A172 (cell line): ENCODE measurements at regions not wholly inside any gene's neighbourhood (a gene's known extent, or its start where the extent isn't known, plus 50 kb on each side); places are given as distances from the start of the nearest gene placed in this dataset.

Experiments used
- DNase-seq: peaks from one replicate; pipeline ENCODE4 v3.0.0-alpha.2; 2015; ENCODE audit warnings: low spot score

DNA sequence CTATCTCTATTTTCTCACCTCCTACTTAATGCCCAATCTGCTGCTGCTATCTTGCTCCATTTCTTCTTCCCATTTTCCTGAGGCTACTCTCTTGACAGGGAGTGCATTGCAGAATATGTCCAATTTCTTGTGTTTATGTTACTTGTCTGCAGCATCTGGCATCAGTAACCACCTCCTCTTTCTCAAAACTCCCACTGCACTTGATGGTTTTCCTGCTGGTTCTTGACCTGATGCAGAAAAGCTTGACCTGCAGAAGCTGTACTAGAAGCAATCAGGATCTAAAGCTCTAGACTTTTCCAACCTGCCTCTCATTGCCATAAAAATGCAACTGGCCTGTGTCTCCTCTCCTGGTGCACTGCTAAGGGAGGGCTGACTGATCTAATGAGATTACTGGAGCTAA, 287.8 kb downstream of the ZEB1 start:
- DNase-seq, result no peak

DNA sequence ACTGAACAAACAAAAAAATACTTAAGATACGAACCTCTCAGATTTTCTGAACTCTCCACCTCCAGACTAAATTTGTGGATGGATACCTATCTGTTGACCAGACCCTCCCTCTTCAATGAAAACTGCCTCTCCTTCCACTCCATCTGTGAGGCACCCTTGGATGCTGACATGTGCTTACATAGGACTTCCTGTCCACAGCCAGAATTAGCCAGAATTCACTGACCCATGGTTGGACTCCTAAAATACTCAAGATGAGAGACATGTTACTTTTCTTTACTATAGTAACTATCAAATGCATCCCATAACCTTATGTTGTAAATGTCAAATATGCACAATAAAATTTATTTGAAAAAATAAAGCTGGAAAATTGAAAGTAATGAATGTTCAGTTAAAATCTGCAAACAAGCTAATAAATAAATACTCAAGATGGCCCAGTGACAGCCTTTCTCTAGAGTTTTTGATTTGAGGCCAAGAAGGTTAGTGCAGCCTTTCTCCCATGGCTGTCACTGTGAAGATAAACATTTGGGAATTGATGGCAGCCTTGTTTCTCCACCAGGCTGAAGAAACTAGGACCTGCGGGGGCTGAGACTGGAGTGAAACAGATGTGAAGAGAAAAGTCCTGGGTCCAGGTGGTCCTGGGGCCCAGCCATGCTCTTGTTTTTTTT, 287.0 kb downstream of the ZEB1 start:
- peak; percentile 14 for DNase-seq

DNA sequence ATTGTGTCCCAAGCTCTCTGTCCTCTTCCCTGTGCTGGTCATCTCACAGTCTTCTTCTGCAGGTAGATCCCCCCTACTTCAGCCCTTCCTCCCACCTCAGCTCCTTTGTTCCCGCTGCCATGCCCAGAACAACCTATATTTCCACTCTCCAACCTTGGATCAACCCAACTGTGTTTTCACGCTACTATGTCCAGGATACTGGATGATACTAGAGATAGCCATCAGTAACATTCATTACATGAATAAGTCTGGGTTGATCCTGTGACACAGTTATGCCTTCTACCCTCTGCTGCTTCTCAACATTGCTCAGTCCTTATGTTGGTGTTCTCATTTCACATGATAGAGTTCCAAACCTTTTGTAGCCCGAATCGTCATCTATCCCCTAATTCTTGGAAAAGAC, 286.4 kb downstream of the ZEB1 start:
- DNase-seq, result no peak

DNA sequence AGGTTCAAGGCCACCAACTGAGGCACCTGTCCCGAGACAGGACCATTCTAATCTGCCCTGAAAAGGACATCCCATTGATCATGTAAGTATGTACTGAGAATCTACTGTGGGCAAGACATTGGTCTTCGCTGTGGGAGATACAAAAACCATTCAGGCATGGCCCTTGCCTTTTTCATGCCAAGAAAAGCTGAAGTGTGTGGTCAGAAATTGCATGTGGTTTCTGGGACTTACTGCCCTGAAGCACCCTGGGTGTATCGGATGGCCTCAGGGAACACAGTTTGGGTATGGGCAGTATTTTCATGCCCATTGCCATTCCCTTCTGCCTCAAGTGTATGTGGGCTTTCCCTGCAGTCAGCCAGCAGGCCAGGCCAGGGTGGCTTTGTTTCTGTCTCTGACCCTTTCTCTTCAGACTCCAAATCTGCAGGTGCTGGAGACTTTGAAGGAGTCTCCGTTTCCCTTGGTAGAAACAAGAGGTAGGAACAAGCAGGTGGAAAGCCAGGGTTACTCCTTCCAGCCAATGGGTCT, 285.7 kb downstream of the ZEB1 start:
- no peak for DNase-seq

DNA sequence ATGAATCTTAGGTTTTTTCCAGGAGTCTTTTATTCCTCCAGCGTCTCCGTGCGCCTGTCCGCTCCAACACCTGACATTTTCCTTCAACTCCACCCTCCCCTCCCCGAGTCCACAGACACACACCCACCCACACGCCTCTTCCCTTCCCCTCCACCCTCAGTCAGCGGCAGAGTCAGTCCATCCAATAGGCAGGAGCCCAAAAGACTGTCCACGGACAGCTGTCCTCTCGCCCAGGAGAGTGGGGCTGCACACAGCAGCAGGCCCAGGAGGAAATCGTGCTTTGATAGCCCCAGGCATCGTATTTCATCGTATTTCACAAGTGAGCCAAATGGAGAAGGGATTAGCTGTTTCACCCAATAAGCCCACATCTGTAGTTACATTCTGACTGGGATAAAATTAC, 285.1 kb downstream of the ZEB1 start:
- DNase-seq, result peak; percentile 16

DNA sequence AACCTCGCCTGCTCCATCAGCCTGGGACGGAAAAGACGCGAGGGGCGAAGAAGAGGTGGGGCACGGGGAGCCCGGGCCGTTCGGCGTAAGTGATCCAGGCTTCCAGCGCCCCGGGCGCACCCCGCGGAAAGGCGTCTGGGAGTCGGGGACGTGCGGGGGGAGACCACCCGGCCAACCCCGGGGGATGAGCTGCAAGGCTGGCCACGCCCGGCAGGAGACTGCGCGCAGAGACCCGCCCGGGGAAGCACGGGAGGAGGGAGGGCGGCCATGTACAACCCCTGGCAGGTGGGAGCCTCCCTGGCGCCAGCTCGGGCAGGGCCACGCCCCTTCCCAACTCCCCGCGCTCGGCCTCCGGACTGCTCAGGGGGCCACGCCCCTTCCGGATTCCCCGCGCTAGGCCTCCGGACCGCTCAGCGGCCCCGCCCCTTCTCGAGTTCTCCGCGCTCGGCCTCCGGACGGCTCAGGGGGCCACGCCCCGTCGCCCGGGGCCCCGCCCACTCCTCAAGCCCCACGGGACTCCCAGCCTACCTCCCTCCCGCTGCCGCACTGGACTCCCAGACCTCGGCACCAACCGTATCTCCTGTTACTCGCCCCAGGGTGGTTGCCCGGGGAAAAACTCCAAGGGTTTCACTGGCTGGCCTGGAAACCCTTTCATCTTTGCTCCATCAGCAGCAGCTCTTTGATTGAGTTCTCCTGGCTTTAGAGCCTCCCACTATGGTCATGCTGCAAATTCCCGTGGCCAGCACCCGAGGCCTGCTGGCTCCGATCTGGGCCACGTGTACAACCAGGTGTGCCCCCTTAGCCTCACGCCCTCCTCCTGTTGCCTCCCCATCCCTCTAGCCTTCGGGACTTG, 284.4 kb downstream of the ZEB1 start:
- peak; percentile 95 for DNase-seq

DNA sequence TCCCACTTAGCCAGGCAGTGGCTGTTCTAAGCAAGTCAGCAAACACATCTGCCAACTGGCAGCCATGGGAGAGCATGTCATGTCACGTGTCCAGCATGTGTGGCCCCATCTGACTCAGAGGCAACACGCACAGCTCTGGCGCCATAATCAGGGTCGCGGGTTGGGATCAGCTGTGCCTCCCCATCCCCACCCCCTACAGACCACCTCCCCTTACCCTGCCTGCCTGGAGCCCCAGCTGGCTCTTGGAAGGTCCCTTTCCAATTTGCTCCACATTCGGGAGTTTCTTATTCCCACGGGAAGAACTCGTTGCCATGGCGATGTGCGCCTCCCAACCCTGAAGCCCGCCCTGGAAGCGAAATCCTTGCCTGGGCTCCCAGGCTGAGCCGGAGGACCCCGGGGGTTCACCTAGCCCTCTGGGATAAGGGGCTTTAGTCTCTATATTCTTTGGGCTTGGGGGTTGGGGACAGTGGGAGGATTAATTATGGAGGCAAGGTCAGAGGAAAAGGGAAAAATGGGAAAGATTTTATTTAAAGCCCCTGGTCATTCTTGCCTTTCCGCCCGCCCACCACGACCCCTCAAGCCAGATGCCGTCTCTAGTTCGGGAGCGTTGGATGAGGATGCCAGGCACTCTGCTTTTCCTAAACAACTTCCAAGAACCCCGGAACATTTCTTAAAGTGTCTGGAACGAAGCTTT, 283.7 kb downstream of the ZEB1 start:
- peak; percentile 33 for DNase-seq

DNA sequence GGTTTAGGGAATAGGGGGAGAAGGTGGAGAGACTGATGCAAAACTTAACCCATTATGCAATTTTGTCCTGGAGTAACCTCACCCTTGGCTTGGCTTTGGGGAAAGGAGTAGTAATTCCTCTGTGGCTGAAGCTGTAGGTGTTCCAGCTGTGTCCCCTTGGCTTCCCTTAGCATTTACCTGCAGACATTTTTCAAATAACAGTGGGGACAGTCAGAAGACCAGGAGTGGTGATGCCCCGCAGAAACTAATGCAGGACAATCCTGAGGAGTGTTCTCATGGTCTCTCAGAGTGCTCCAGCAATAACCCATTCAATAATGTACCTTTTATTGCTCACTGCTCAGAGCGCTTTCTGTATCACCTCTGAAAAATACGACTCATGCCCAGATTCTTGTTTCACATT, 282.1 kb downstream of the ZEB1 start:
- DNase-seq, result no peak

DNA sequence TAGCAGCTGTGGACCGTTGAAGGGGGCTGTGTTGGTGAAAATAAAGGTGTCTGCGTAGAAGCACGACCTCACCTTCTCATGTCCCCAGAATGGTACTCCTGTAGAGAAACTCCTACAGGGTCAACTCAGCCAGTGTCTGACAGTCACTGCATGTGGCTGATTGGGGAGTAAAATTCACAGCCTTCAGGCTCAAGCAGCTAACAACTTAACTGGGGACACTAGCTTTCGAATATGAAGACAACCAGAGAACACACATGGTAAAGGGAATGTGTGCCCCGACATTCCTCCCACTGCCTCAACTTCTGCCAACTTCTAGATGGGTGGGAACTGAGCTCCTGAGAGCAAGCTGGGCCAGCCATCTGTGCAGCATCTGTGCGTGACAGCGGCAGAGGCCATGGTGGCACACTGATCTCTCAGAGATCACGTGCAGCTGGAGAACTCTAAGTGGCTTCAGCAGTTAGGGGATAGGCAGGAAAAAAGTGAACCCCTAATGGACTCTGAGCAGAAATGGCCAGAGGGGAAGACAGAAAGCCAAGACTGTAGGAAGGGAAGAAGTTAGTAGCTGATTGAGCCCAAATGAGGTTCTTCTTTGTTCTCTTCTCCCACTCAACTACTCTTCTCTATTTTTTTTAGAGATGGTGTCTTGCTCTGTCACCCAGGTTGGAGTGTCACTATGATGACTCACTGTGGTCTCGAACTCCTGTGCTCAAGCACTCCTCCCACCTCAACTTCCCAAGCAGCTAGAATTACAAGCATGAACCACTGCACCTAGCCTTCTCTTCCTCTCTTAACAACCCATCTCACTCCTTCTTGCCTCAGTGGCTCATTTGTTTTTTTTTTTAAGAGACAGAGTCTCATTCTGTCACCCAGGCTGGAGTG, 280.8 kb downstream of the ZEB1 start:
- DNase-seq, result peak; percentile 20

DNA sequence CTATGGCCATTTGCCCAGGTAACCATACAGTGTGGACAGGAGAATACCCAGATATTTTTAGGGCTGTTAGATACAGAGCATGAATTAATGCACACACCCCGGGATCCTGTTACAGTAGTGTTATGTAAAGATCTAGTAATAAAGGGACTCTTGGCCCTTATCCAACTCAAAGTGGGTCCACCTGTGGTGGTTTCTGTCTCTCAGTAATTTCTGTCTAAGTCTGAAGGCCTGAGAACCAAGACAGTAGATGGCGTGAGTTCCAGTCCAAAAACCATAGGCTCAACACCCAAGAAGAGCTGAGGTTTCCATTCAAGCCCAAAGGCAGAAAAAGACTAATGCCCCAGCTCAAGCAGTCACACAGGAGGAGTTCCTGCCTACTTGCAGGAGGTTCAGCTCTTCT, 277.7 kb downstream of the ZEB1 start:
- no peak for DNase-seq

DNA sequence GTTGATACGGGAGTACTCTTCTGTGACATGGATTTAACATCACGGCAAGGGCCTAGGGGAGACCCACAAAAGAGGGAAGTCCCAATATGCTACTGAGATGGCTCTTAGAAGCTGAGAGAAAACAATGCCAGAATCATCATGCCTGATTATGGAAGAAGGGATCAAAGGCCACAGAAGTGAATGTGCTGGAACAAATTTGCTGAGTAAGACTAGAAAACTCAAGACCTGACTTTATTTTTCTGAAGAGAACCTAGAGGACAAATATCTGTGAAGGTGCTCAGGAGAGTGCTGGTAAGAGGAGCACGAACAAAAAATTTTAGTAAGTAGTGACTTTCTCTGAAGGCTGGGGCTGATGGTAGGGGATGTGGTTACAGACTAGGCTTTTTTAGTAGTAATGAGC, 277.0 kb downstream of the ZEB1 start:
- no peak for DNase-seq

DNA sequence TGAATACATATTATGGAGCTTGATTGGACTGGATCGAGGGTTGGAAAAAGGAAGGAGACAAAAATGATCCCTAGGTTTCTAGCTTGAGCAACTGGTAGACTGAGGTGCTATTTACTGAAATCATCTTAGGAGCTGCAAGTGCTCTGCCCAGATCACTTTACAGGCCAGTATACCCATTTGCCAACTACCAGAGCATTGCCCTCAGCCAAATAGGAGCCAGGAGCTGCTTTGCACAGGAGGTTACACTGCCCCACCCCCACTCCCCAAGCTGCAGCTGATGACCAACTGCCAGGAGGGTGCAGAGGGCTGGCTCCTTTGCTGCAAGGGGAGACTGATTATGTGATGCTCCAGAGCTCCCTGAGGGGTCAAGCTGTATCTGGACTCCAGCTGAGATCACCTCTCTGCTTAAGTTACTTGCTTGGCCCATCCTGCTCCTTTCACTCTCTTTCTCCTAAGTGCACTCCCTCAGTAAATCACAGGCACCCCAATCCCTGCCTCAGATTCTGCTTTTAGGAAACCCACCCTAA, 275.4 kb downstream of the ZEB1 start:
- no peak for DNase-seq

DNA sequence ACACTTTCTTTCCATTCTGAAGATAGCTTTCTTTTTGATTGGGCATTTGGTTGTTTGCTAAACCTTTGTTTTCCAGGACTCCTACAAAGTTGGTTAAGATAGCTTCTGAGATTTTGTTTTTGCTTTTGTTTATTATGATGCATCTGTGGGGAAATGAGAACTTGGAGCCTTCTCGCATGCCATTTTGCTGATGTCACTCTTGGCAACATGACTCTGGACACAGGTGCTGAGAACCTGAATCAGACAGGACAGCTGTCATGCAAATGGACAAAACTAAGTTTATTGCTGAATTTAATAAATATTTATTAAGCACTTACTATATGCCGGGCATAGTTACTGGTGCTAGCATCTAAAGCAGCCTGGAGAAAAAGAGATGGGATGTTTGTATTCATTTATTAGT, 274.1 kb downstream of the ZEB1 start:
- no peak for DNase-seq

DNA sequence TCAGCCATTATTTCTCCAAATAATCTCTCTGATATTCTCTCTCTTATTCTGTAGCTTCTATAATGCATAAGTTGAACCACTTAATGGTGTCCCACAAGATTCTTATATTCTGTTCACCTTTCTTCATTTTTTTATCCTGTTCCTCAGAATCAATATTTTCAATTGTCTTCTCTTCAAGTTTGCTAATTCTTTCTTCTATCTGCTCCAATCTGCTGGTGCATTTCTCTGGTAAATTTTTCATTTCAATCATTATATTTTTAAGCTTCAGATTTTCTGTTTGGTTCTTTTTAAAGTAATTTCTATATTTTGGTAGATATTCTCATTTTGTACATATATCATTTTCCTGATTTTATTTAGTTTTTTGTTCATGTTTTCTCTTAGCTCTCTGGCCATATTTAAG, 272.6 kb downstream of the ZEB1 start:
- DNase-seq, result no peak

DNA sequence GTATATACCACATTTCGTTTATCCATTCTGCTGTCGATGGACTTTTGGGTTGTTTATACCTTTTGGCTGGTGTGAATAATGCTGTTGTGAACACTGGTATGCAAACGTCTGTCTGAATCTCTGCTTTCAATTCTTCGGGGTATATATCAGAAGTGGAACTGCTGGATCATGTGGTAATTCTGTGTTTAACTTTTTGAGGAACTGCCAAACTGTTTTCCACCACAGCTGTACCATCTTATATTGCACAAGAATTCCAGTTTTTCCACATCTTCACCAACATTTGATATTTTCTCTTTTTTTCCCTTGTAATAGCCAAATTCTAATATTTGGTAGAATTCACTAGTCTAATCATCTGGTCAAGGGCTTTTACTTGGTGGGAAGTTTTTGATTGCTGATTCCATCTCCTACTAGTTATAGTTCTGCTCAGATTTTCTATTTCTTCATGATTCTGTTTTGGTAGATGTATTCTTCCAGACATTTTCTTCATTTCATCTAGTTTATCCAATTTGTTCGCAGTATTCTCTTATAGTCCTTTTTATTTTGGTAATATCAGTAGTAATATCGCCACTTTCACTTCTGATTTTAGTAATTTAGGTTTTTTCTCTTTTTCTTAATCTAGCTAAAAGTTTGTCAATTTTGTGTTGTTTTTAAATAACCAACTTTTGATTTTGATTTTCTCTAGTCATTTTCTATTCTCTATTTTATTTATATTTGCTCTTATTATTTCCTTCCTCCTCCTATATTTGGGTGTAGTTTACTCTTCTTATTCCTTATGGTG, 271.2 kb downstream of the ZEB1 start:
- no peak for DNase-seq

DNA sequence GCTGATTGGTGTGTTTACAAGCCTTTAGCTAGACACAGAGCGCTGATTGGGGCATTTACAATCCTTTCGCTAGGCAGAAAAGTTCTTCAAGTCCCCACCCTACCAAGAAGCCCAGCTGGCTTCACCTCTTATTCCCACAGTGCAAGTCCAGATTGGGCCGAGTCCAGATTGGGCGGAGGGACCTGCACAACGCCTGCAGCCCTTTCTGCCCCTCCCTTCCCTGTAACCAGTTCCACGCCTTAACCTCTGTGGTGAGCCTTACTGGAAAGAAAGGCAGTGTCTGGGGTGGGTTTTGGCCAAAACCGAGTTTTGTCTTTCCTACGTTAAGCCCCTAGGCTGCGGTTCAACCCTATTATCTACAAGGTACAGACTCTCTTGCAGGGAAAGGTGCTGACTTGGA, 268.7 kb downstream of the ZEB1 start:
- DNase-seq, result no peak

DNA sequence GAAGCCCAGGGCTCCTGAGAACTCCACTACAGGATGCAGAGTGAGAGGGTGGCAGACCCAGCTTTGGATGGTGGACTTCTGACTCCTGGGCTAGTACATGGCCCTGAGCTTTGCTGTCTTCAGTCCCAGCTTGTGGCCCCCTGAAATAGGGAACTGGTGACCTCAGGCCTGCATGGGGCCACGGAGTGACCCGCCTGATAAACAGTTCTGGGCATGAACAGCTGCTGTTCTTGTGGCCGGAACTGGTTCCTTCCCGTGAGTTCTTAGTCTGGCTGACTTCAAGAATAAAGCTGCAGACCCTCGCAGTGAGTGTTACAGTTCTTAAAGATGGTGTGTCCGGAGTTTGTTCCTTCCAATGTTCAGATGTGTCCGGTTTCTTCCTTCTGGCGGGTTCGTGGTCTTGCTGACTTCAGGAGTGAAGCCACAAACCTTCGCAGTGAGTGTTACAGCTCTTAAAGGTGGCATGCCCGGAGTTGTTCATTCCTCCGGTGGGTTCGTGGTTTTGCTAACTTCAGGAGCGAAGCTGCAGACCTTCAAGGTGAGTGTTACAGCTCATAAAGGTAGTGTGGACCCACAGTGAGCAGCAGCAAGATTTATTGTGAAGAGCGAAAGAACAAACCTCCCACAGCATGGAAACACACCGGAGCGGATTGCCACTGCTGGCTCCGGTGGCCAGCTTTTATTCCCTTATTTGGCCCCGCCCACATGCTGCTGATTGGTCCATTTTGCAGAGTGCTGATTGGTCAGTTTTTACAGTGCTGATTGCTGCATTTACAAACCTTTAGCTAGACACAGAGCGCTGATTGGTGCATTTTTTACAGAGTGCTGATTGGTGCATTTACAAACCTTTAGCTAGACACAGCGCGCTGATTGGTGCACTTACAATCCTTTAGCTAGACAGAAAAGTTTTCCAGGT, 268.0 kb downstream of the ZEB1 start:
- DNase-seq, result no peak

DNA sequence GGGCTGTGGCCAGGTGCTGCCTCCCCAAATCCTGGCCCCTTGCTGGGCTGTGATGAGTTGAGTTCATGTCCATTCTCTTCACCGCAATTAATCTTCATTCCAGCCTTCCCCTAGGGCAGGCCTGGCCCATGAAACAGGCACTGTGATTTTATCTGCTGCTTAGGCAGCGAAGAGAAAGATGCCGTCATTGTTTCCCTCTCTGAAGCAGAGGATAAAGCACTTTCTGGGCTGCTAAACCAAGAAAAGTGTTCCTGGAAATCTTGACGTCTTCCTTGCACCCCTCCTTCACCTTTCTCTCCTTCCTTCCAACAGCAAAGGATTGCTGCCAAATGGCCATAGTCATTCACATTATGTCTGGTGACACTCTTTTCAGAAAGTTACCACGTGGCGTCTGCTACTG, 265.9 kb downstream of the ZEB1 start:
- no peak for DNase-seq

DNA sequence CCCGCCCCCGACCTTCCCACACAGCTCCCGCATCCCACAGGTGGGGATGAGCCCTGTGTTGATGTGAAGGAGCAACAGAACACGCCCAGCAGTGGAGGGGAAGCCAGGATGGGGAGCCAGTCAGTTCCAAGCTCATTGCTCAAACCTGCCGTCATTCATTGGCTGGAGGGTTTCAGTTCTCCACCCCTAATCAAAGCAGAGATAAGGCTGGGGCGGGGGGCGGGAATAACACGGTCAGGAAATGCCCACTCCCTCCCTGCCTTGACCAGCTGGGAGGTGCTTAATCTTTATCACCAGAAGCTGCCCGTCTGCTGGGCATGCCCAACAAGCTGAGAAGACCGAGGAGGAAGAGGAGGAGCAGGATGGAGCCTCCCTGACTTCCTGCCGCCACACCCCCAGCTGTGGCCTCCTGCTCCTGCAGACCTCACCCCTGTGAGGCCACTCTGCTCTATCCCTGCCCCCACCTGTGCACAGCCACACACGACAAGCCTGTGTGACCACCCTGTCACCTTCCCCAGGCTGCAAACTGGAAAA, 265.1 kb downstream of the ZEB1 start:
- DNase-seq, result peak; percentile 15
